NCI-H1048 (cell line): ENCODE measurements at regions not wholly inside any gene's neighbourhood (a gene's known extent, or its start where the extent isn't known, plus 50 kb on each side); places are given as distances from the start of the nearest gene placed in this dataset.

ENCODE experiments used
- DNase-seq: peaks from one replicate; lab custom pipeline; 2025; lab: John Stamatoyannopoulos, UW

GRCh38 chr15:53305101-53305500 lies 454.4 kb downstream of the WDR72 start:
- no peak for DNase-seq

- no peak for DNase-seq
These were observed 461.6 kb downstream of the WDR72 start for GRCh38 chr15:53297828-53298227.

- no peak for DNase-seq
These were observed 462.9 kb downstream of the WDR72 start for GRCh38 chr15:53296603-53297002.

- DNase-seq = no peak
These were observed 463.9 kb downstream of the WDR72 start for GRCh38 chr15:53295574-53295973.

- no peak for DNase-seq
These were observed 470.9 kb downstream of the WDR72 start for GRCh38 chr15:53288542-53288941.

- DNase-seq = no peak
These were observed 484.5 kb upstream of the ONECUT1 start for GRCh38 chr15:53274630-53275029.

- no peak for DNase-seq
These were observed 482.0 kb upstream of the ONECUT1 start for GRCh38 chr15:53272116-53272515.

- no peak for DNase-seq
These were observed 476.0 kb upstream of the ONECUT1 start for GRCh38 chr15:53266176-53266575.

GRCh38 chr15:53260647-53261046 lies 470.5 kb upstream of the ONECUT1 start:
- no peak for DNase-seq

GRCh38 chr15:53256457-53256856 lies 466.3 kb upstream of the ONECUT1 start:
- DNase-seq = no peak

GRCh38 chr15:53256043-53256442 lies 465.9 kb upstream of the ONECUT1 start:
- no peak for DNase-seq

- DNase-seq = no peak
These were observed 461.9 kb upstream of the ONECUT1 start for GRCh38 chr15:53251996-53252395.

- no peak for DNase-seq
These were observed 461.4 kb upstream of the ONECUT1 start for GRCh38 chr15:53251523-53251922.

GRCh38 chr15:53247041-53247708 lies 457.0 kb upstream of the ONECUT1 start:
- DNase-seq = no peak

- DNase-seq = no peak
These were observed 456.3 kb upstream of the ONECUT1 start for GRCh38 chr15:53246404-53246803.

- DNase-seq = no peak
These were observed 443.7 kb upstream of the ONECUT1 start for GRCh38 chr15:53233801-53234200.

- DNase-seq = no peak
These were observed 440.3 kb upstream of the ONECUT1 start for GRCh38 chr15:53230473-53230872.

- DNase-seq = no peak
These were observed 436.4 kb upstream of the ONECUT1 start for GRCh38 chr15:53226559-53226958.

- no peak for DNase-seq
These were observed 435.6 kb upstream of the ONECUT1 start for GRCh38 chr15:53225781-53226180.

- DNase-seq = no peak
These were observed 434.2 kb upstream of the ONECUT1 start for GRCh38 chr15:53224371-53224770.

- DNase-seq = no peak
These were observed 433.7 kb upstream of the ONECUT1 start for GRCh38 chr15:53223815-53224214.

GRCh38 chr15:53218666-53219580 lies 428.8 kb upstream of the ONECUT1 start:
- DNase-seq = no peak

- no peak for DNase-seq
These were observed 425.9 kb upstream of the ONECUT1 start for GRCh38 chr15:53216036-53216435.
